Lower leg skin (tissue), 3 donors: ENCODE measurements at regions not wholly inside any gene's neighbourhood (a gene's known extent, or its start where the extent isn't known, plus 50 kb on each side); places are given as distances from the start of the nearest gene placed in this dataset.

Source experiments
- CTCF ChIP-seq, 3 donors: fragments of 450-650 bp; IDR thresholded peaks; one replicate each; pipeline ENCODE4 v1.5.1; 2016; ENCODE audit warnings: antibody characterized with exemption in 3 of 3, mild to moderate bottlenecking in 3 of 3, moderate library complexity in 2 of 3
- POLR2A ChIP-seq, 2 donors: fragments of 450-650 bp; IDR thresholded peaks; one replicate each; pipeline ENCODE4 v1.6.1; 2016 to 2017; ENCODE audit warnings: antibody characterized with exemption in 2 of 2, mild to moderate bottlenecking in 1 of 2, moderate library complexity in 1 of 2

- TF ChIP-seq POLR2A (IDR thresholded peaks at IDR 0.05) (no peak), CTCF (IDR thresholded peaks at IDR 0.05) (no peak)
These were observed 171.9 kb downstream of the KLF5 start for GRCh38 chr13:73230716-73231115.
